ENCODE measurements at regions not wholly inside any gene's neighbourhood (a gene's known extent, or its start where the extent isn't known, plus 50 kb on each side); places are given as distances from the start of the nearest gene placed in this dataset.
"Not testable (repeated sequence)": the region's sequence is repeated elsewhere in the genome, so short reads cannot be mapped to it uniquely, and the experiment has no call there.

DNA sequence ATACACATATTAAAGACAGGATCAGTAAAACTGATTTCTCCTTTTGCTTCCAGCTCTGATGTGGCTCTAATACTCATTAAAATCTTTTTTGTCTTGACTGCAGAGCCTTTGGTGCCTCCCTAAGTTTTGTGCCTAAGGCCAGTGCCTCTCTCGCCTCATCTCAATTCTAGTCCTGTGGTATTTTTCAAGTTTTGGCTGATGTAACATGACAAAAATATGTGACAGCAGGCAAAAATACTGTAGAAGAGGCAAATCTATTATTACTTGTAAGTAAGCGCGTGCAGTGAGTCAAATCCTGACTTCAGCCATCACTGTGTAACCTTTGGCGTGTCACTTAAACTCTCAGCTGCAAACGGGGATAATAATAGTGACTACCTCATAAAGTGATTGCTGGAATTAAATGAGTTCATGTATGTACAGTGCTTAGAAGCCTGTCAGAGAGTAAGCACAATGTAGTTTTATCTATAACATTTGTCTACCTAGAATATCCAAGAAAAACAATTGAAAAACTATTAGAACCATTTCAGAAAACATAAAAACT, 74.0 kb downstream of the MAB21L3 start:
- DNase-seq: no peak
- Mint-ChIP-seq H3K27ac (no peak overlapping the region), H3K36me3 (ENCODE audit: low read depth) (no peaks in the 10 kb centered on the region), H3K27me3 (ENCODE audit: low read depth, poor library complexity) (peaks cover 6% of the 10 kb centered on the region), H3K9me3 (no peaks in the 10 kb centered on the region), H3K4me1 (no peaks in the 10 kb centered on the region), H3K4me3 (no peak overlapping the region)
- TF ChIP-seq, protein P1, sequence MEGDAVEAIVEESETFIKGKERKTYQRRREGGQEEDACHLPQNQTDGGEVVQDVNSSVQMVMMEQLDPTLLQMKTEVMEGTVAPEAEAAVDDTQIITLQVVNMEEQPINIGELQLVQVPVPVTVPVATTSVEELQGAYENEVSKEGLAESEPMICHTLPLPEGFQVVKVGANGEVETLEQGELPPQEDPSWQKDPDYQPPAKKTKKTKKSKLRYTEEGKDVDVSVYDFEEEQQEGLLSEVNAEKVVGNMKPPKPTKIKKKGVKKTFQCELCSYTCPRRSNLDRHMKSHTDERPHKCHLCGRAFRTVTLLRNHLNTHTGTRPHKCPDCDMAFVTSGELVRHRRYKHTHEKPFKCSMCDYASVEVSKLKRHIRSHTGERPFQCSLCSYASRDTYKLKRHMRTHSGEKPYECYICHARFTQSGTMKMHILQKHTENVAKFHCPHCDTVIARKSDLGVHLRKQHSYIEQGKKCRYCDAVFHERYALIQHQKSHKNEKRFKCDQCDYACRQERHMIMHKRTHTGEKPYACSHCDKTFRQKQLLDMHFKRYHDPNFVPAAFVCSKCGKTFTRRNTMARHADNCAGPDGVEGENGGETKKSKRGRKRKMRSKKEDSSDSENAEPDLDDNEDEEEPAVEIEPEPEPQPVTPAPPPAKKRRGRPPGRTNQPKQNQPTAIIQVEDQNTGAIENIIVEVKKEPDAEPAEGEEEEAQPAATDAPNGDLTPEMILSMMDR (IDR thresholded peaks at IDR 0.05): no peak

DNA sequence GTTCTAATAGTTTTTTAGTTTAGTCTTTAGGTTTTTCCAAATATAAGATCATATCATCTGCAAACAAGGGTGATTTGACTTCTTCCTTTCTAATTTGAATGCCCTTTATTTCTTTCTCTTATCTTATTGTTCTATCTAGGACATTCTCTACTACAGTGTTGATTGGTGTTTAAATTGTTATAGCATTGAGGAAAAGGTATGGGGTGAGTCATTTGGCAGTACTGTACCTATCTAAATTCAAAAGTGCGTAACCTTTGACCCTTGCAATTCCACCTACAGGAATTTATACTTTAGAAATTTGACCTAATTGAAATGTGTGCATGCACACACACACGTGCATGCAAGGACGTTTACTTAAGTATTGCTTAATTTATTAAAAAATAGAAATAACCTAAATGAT, 78.3 kb downstream of the MAB21L3 start:
- DNase-seq: no peak
- Mint-ChIP-seq H3K4me1 (no peaks in the 10 kb centered on the region), H3K27me3 (ENCODE audit: low read depth, poor library complexity) (peaks cover 9% of the 10 kb centered on the region), H3K36me3 (ENCODE audit: low read depth) (peaks cover 4% of the 10 kb centered on the region), H3K9me3 (peaks cover 15% of the 10 kb centered on the region), H3K27ac (no peak overlapping the region), H3K4me3 (no peak overlapping the region)
- TF ChIP-seq, protein P1 (IDR thresholded peaks at IDR 0.05): no peak

DNA sequence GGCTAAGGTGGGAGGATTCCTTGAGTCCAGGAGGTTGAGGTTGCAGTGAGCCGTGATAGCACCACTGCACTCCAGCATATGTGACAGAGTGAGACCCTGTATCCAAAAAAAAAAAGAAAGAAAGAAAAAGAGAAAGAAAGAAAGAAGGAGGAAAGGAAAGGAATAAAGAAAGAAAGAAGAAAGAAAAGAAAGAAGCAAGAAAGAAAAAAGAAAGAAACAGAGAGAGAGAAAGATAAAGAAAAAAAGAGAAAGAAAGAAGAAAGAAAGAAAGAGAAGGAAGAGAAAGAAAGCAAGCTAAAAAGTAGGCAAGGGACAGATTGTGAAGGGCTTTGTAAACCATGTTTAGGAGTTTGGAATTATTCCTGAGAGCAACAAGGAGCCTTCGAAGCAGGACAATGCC, 80.1 kb downstream of the MAB21L3 start:
- Mint-ChIP-seq H3K27ac (no peak overlapping the region), H3K9me3 (peaks cover 15% of the 10 kb centered on the region), H3K4me3 (no peak overlapping the region), H3K4me1 (no peaks in the 10 kb centered on the region), H3K36me3 (ENCODE audit: low read depth) (peaks cover 4% of the 10 kb centered on the region), H3K27me3 (ENCODE audit: low read depth, poor library complexity) (peaks cover 9% of the 10 kb centered on the region)
- DNase-seq: no peak
- TF ChIP-seq, protein P1 (IDR thresholded peaks at IDR 0.05): no peak

DNA sequence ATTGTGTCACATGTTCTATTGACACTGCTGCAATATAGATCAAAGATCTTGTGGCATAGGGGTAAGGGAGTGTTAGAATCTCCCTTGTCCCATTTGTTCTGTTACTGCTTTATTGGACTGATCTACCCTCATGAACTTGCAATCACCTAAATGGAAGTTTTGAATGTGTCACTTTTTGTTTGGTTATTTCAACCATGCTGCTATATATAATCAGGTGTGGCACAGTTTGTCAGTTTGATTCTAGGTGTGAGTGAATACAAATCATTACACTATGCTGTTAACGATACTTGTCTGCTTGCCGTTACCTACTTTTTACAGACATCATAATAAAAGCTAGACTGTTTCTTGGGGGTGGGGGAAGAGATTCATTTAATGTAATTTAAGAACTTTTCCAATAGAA, 82.6 kb downstream of the MAB21L3 start:
- no peak overlapping the region for H3K27ac Mint-ChIP-seq
- no peak overlapping the region for H3K4me3 Mint-ChIP-seq
- peaks cover 4% of the 10 kb centered on the region for H3K36me3 Mint-ChIP-seq (ENCODE audit: low read depth)
- no peak for DNase-seq
- H3K4me1 Mint-ChIP-seq: no peaks in the 10 kb centered on the region
- H3K27me3 Mint-ChIP-seq (ENCODE audit: low read depth, poor library complexity): peaks cover 7% of the 10 kb centered on the region
- peaks cover 15% of the 10 kb centered on the region for H3K9me3 Mint-ChIP-seq
- TF ChIP-seq, protein P1 (IDR thresholded peaks at IDR 0.05): no peak

DNA sequence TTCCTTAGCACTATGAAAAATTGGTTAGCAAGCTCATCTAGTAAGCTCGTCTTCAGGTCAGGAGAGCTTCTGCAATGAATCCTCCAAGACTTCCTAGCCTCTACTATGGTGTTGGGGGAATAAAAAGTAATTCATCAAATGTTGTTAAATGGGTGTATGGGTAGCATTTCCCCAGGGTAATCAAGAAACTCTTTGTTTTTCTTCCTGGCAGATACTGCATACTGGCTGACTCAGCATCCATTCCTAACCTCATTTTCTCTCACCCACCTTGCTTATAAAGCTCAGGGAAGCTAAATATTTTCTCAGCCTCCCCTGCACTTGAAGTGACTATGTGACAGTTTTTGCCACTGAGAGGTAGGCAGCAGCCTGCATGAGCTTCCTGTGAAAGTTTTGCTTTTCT, 83.4 kb downstream of the MAB21L3 start:
- no peak for DNase-seq
- no peaks in the 10 kb centered on the region for H3K4me1 Mint-ChIP-seq
- H3K27ac Mint-ChIP-seq: no peak overlapping the region
- no peak overlapping the region for H3K4me3 Mint-ChIP-seq
- H3K9me3 Mint-ChIP-seq: peaks cover 15% of the 10 kb centered on the region
- peaks cover 4% of the 10 kb centered on the region for H3K36me3 Mint-ChIP-seq (ENCODE audit: low read depth)
- TF ChIP-seq, protein P1 (IDR thresholded peaks at IDR 0.05): no peak
- peaks cover 8% of the 10 kb centered on the region for H3K27me3 Mint-ChIP-seq (ENCODE audit: low read depth, poor library complexity)

DNA sequence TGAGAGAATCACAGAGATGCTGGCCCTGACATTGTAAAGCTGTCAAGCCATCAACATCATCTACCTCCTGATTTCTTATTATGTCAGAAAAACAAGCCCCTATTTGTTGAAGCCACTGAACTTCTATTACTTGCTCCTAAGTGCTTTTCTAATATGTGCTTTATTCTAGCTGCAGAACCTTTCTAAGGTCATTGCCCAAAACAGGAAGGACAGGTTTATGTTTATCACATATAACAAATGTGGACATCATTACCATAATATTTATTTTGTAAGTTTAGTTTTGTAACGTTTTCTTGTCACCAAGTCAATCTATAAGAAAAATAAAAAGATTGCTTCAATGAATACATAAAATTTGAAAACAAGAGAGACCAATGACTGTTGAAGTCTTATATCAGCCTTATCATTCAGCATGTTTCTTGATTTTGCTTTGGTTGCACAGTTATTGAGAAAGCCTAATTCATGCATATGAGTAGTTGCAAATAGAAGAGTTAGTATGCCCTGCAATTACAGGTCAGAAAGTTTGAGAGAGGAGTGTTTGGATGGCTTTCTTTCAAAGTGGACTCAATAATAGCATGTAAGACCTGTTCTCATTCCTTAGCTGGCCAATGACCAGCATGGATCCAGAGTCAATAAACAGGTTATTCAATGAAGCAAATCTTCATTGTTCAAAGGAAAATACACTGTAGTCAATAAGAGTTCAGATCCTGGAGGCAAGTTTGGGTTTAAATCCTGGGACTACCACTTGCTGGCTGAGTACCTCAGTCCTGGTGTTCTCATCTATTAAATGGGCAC, 84.1 kb downstream of the MAB21L3 start:
- H3K9me3 Mint-ChIP-seq: peaks cover 15% of the 10 kb centered on the region
- no peak overlapping the region for H3K27ac Mint-ChIP-seq
- DNase-seq: no peak
- no peaks in the 10 kb centered on the region for H3K4me1 Mint-ChIP-seq
- H3K27me3 Mint-ChIP-seq (ENCODE audit: low read depth, poor library complexity): peaks cover 15% of the 10 kb centered on the region
- H3K36me3 Mint-ChIP-seq (ENCODE audit: low read depth): peaks cover 4% of the 10 kb centered on the region
- TF ChIP-seq, protein P1 (IDR thresholded peaks at IDR 0.05): no peak
- H3K4me3 Mint-ChIP-seq: no peak overlapping the region

DNA sequence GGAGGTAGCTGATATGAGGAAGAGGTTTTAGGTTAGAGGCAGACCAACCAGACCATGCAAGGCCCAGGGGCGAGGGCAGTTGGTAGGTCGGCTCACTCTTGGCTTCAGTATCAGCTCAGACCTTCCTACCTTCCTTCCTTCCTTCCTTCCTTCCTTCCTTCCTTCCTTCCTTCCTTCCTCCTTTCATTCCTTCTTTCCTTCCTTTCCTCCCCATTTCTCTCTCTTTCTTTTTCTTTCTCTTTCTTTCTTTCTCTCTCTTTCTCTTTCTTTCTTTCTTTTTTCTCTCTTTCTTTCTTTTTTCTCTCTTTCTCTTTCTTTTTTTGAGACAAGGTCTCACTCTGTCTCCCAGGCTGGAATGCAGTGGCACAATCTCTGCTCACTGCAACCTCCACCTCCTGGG, 89.1 kb downstream of the MAB21L3 start:
- DNase-seq; H3K36me3 Mint-ChIP-seq (ENCODE audit: low read depth); H3K27ac Mint-ChIP-seq; H3K4me1 Mint-ChIP-seq; H3K9me3 Mint-ChIP-seq; H3K4me3 Mint-ChIP-seq: not testable (repeated sequence)
- peaks cover 18% of the 10 kb centered on the region for H3K27me3 Mint-ChIP-seq (ENCODE audit: low read depth, poor library complexity)

All from nephron progenitor cell (in vitro differentiated cells).